GM12878 (cell line): ENCODE measurements at regions not wholly inside any gene's neighbourhood (a gene's known extent, or its start where the extent isn't known, plus 50 kb on each side); places are given as distances from the start of the nearest gene placed in this dataset.

Experiments used
- BACH1 ChIP-seq: fragments of 450-650 bp; IDR thresholded peaks from 2 replicates; pipeline ENCODE4 v1.6.1; 2017; ENCODE audit warnings: mild to moderate bottlenecking, borderline replicate concordance
- BCL11A ChIP-seq: IDR thresholded peaks from 2 replicates; pipeline ENCODE4 v1.6.1; 2011; ENCODE audit warnings: low read depth, low read length
- BHLHE40 ChIP-seq, 2 experiments: fragments of 450-650 bp in 1 of 2; IDR thresholded peaks; 2 replicates each; pipeline ENCODE4 v1.6.1; 2011 to 2017; ENCODE audit warnings: low read depth in 2 of 2, borderline replicate concordance in 1 of 2, improper control_type of control experiment in 1 of 2, low read length in 1 of 2, mild to moderate bottlenecking in 1 of 2
- BMI1 ChIP-seq: fragments of 450-650 bp; IDR thresholded peaks from 2 replicates; pipeline ENCODE4 v1.6.1; 2016; ENCODE audit warnings: mild to moderate bottlenecking, moderate library complexity, borderline replicate concordance
- BRCA1 ChIP-seq: IDR thresholded peaks from 2 replicates; pipeline ENCODE4 v1.6.1; 2011; ENCODE audit warnings: low read depth, low read length, improper control_type of control experiment
- CEBPB ChIP-seq, 2 experiments: fragments of 150-350 bp in 1 of 2; IDR thresholded peaks; 2 replicates each; pipeline ENCODE4 v1.6.1; 2012 to 2014; ENCODE audit warnings: low read depth in 2 of 2, low read length in 2 of 2, borderline replicate concordance in 1 of 2, inconsistent platforms in 1 of 2
- CREB1 ChIP-seq: IDR thresholded peaks from 2 replicates; pipeline ENCODE4 v1.6.1; 2012; ENCODE audit warnings: low read depth, mild to moderate bottlenecking, inconsistent platforms
- CREM ChIP-seq: IDR thresholded peaks from 2 replicates; pipeline ENCODE4 v1.6.1; 2014; ENCODE audit warnings: antibody characterized with exemption, low read depth
- EGR1 ChIP-seq, 2 experiments: IDR thresholded peaks; 1 replicate in 1 of 2; 2 replicates in 1 of 2; pipeline ENCODE4 v1.6.1; 2011 to 2012; ENCODE audit warnings: low read depth in 2 of 2, low read length in 2 of 2, borderline replicate concordance in 1 of 2, mild to moderate bottlenecking in 1 of 2, moderate library complexity in 1 of 2
- EZH2 ChIP-seq: IDR thresholded peaks from 2 replicates; pipeline ENCODE4 v1.6.1; 2012; ENCODE audit warnings: low read depth, mild to moderate bottlenecking, control low read depth, inconsistent platforms, low read length, borderline replicate concordance; ENCODE audit not compliant: control insufficient read depth
- HDGF ChIP-seq: fragments of 450-650 bp; IDR thresholded peaks from 2 replicates; pipeline ENCODE4 v1.6.1; 2016; ENCODE audit warnings: antibody characterized with exemption
- IKZF2 ChIP-seq, 2 experiments: fragments of 450-650 bp; IDR thresholded peaks; 2 replicates each; pipeline ENCODE4 v1.6.1; 2017; ENCODE audit warnings: mild to moderate bottlenecking in 2 of 2, moderate library complexity in 2 of 2
- IRF4 ChIP-seq: IDR thresholded peaks from 2 replicates; pipeline ENCODE4 v1.6.1; 2011; ENCODE audit warnings: low read depth, low read length
- JUNB ChIP-seq: IDR thresholded peaks from 2 replicates; pipeline ENCODE4 v1.6.1; 2016; ENCODE audit warnings: antibody characterized with exemption, mild to moderate bottlenecking
- MEF2A ChIP-seq: IDR thresholded peaks from 2 replicates; pipeline ENCODE4 v1.6.1; 2011; ENCODE audit warnings: low read depth, mild to moderate bottlenecking, low read length, moderate library complexity; ENCODE audit not compliant: insufficient read depth
- MEF2B ChIP-seq: fragments of 450-650 bp; IDR thresholded peaks from 2 replicates; pipeline ENCODE4 v1.6.1; 2018; ENCODE audit warnings: mild to moderate bottlenecking, moderate library complexity; ENCODE audit not compliant: partially characterized antibody, poor library complexity, severe bottlenecking
- MTA2 ChIP-seq: fragments of 450-650 bp; IDR thresholded peaks from 2 replicates; pipeline ENCODE4 v1.6.1; 2016; ENCODE audit warnings: low read depth, mild to moderate bottlenecking, moderate library complexity
- NR2C2 ChIP-seq: IDR thresholded peaks from 2 replicates; pipeline ENCODE4 v1.6.1; 2011; ENCODE audit warnings: borderline replicate concordance, low read depth; ENCODE audit not compliant: control insufficient read depth, insufficient read length
- SMARCA5 ChIP-seq: fragments of 450-650 bp; IDR thresholded peaks from 2 replicates; pipeline ENCODE4 v1.6.1; 2017; ENCODE audit warnings: mild to moderate bottlenecking
- SP1 ChIP-seq: IDR thresholded peaks from one replicate; pipeline ENCODE4 v1.6.1; 2011; ENCODE audit warnings: low read depth, low read length
- SUZ12 ChIP-seq: fragments of 200-600 bp; sonication (generic); IDR thresholded peaks from one replicate; pipeline ENCODE4 v1.6.1; 2018; ENCODE audit warnings: antibody characterized with exemption, mild to moderate bottlenecking; ENCODE audit not compliant: unreplicated experiment
- TF ChIP-seq, protein P1 (sequence below): IDR thresholded peaks from 2 replicates; pipeline ENCODE4 v1.6.1; 2011; ENCODE audit warnings: low read depth, mild to moderate bottlenecking, low read length, moderate library complexity, borderline replicate concordance; ENCODE audit errors: extremely low read depth
- TF ChIP-seq, protein P2 (sequence below): IDR thresholded peaks from 2 replicates; pipeline ENCODE4 v1.6.1; 2012; ENCODE audit warnings: low read length, inconsistent platforms
- TF ChIP-seq, protein P3 (sequence below): fragments of 150-350 bp; IDR thresholded peaks from 2 replicates; pipeline ENCODE4 v1.6.1; 2014; ENCODE audit warnings: mild to moderate bottlenecking, low read depth, low read length
- TF ChIP-seq, protein P4 (sequence below): IDR thresholded peaks from 2 replicates; pipeline ENCODE4 v1.6.1; 2011; ENCODE audit warnings: borderline replicate concordance, low read depth, mild to moderate bottlenecking, moderate library complexity, mixed read lengths, low read length; ENCODE audit not compliant: insufficient read depth; ENCODE audit errors: extremely low read length
- TF ChIP-seq, protein P5 (sequence below): fragments of 450-650 bp; IDR thresholded peaks from 2 replicates; pipeline ENCODE4 v1.6.1; 2017; ENCODE audit warnings: mild to moderate bottlenecking, low read depth, inconsistent platforms; ENCODE audit not compliant: poor library complexity, severe bottlenecking

DNA sequence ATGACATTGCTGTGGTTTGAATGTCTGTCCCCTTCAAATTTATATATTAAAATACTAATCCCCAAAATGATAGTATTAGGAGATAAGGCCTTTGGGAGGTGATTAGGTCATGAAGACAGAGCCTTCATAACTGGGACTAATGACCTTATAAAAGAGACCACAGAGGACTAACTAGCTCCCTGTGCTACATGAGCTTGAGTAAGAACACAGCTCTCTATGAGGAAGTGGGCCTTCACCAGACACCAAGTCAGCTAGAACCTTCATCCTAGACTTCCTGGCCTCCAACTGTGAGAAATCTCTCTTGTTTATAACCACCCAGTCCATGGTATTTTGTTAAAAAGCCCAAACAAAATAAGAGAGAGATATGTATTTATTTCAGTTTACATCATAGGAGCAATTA lies 242.2 kb upstream of the CTSO start (continued):
- TF ChIP-seq, protein P1, sequence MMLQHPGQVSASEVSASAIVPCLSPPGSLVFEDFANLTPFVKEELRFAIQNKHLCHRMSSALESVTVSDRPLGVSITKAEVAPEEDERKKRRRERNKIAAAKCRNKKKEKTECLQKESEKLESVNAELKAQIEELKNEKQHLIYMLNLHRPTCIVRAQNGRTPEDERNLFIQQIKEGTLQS = no peak
- TF ChIP-seq BACH1 = peak; percentile 78; the same call in 1 of the 2 replicates
- TF ChIP-seq BCL11A = peak; percentile 97
- peak; percentile 84 for TF ChIP-seq JUNB
- peak; percentile 64; the same call in 1 of the 2 replicates for TF ChIP-seq CREM
- no peak for TF ChIP-seq BRCA1
- no peak for TF ChIP-seq EZH2
- TF ChIP-seq BMI1 = 0 out of 2 replicates have a peak, but pooled peaks have one; percentile 54
- TF ChIP-seq MEF2A = peak; percentile 27; the same call in 1 of the 2 replicates
- TF ChIP-seq SMARCA5 = no peak
- TF ChIP-seq, protein P2, sequence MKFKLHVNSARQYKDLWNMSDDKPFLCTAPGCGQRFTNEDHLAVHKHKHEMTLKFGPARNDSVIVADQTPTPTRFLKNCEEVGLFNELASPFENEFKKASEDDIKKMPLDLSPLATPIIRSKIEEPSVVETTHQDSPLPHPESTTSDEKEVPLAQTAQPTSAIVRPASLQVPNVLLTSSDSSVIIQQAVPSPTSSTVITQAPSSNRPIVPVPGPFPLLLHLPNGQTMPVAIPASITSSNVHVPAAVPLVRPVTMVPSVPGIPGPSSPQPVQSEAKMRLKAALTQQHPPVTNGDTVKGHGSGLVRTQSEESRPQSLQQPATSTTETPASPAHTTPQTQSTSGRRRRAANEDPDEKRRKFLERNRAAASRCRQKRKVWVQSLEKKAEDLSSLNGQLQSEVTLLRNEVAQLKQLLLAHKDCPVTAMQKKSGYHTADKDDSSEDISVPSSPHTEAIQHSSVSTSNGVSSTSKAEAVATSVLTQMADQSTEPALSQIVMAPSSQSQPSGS = peak; percentile 67
- TF ChIP-seq IRF4 = peak; percentile 86
- no peak for TF ChIP-seq HDGF
- TF ChIP-seq NR2C2 = no peak
- TF ChIP-seq, protein P3, sequence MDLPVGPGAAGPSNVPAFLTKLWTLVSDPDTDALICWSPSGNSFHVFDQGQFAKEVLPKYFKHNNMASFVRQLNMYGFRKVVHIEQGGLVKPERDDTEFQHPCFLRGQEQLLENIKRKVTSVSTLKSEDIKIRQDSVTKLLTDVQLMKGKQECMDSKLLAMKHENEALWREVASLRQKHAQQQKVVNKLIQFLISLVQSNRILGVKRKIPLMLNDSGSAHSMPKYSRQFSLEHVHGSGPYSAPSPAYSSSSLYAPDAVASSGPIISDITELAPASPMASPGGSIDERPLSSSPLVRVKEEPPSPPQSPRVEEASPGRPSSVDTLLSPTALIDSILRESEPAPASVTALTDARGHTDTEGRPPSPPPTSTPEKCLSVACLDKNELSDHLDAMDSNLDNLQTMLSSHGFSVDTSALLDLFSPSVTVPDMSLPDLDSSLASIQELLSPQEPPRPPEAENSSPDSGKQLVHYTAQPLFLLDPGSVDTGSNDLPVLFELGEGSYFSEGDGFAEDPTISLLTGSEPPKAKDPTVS = no peak
- TF ChIP-seq, protein P4, sequence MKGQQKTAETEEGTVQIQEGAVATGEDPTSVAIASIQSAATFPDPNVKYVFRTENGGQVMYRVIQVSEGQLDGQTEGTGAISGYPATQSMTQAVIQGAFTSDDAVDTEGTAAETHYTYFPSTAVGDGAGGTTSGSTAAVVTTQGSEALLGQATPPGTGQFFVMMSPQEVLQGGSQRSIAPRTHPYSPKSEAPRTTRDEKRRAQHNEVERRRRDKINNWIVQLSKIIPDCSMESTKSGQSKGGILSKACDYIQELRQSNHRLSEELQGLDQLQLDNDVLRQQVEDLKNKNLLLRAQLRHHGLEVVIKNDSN = no peak
- peak; percentile 70 to 77 for TF ChIP-seq IKZF2 (IDR thresholded peaks at IDR 0.05)
- TF ChIP-seq CEBPB (IDR thresholded peaks at IDR 0.05; ENCODE audit: borderline replicate concordance in 1 of 2, low read depth in 2 of 2, low read length in 2 of 2) = no peak
- peak; percentile 33 for TF ChIP-seq SP1
- no peak for TF ChIP-seq EGR1 (IDR thresholded peaks at IDR 0.05; ENCODE audit: borderline replicate concordance in 1 of 2, low read depth in 2 of 2, low read length in 2 of 2)
- TF ChIP-seq SUZ12 = no peak
- peak; percentile 96 for TF ChIP-seq MTA2
- TF ChIP-seq MEF2B = peak; percentile 59
- TF ChIP-seq, protein P5, sequence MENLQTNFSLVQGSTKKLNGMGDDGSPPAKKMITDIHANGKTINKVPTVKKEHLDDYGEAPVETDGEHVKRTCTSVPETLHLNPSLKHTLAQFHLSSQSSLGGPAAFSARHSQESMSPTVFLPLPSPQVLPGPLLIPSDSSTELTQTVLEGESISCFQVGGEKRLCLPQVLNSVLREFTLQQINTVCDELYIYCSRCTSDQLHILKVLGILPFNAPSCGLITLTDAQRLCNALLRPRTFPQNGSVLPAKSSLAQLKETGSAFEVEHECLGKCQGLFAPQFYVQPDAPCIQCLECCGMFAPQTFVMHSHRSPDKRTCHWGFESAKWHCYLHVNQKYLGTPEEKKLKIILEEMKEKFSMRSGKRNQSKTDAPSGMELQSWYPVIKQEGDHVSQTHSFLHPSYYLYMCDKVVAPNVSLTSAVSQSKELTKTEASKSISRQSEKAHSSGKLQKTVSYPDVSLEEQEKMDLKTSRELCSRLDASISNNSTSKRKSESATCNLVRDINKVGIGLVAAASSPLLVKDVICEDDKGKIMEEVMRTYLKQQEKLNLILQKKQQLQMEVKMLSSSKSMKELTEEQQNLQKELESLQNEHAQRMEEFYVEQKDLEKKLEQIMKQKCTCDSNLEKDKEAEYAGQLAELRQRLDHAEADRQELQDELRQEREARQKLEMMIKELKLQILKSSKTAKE = peak; percentile 52
- 0 out of 4 replicates have a peak, but pooled peaks of 1 of the 2 experiments have one; percentile 24 for TF ChIP-seq BHLHE40 (IDR thresholded peaks at IDR 0.05; ENCODE audit: borderline replicate concordance in 1 of 2, low read depth in 2 of 2, low read length in 1 of 2)
- peak; percentile 20; the same call in 1 of the 2 replicates for TF ChIP-seq CREB1
